NCI-H446 treated with DMSO at 0.1 percent for 48 hours (cell line): ENCODE measurements at regions not wholly inside any gene's neighbourhood (a gene's known extent, or its start where the extent isn't known, plus 50 kb on each side); places are given as distances from the start of the nearest gene placed in this dataset.
A peak's percentile ranks its signal among the peaks of the same experiment; 100 is the strongest.

Experiments used
- DNase-seq: peaks from one replicate; lab custom pipeline; 2025; lab: John Stamatoyannopoulos, UW

- DNase-seq, result no peak
Observed at GRCh38 chr18:45227001-45227742, 388.1 kb upstream of the SLC14A2 start.

GRCh38 chr18:45228796-45229388 lies 386.4 kb upstream of the SLC14A2 start:
- DNase-seq, result peak; percentile 32

GRCh38 chr18:45231617-45232016 lies 383.7 kb upstream of the SLC14A2 start:
- DNase-seq, result no peak

- DNase-seq, result no peak
Observed at GRCh38 chr18:45232061-45232460, 383.2 kb upstream of the SLC14A2 start.

- no peak for DNase-seq
Observed at GRCh38 chr18:45236676-45237075, 378.6 kb upstream of the SLC14A2 start.

GRCh38 chr18:45237343-45238098 lies 377.8 kb upstream of the SLC14A2 start:
- no peak for DNase-seq

- DNase-seq, result no peak
Observed at GRCh38 chr18:45241271-45241670, 374.0 kb upstream of the SLC14A2 start.

- no peak for DNase-seq
Observed at GRCh38 chr18:45241982-45242565, 373.2 kb upstream of the SLC14A2 start.

- DNase-seq, result no peak
Observed at GRCh38 chr18:45243340-45244110, 371.8 kb upstream of the SLC14A2 start.

GRCh38 chr18:45245091-45245511 lies 370.2 kb upstream of the SLC14A2 start:
- DNase-seq, result no peak

GRCh38 chr18:45248240-45248903 lies 366.9 kb upstream of the SLC14A2 start:
- no peak for DNase-seq

GRCh38 chr18:45249246-45249661 lies 366.0 kb upstream of the SLC14A2 start:
- DNase-seq, result no peak

- DNase-seq, result no peak
Observed at GRCh38 chr18:45250479-45250878, 364.8 kb upstream of the SLC14A2 start.

- no peak for DNase-seq
Observed at GRCh38 chr18:45251236-45251635, 364.0 kb upstream of the SLC14A2 start.

GRCh38 chr18:45252474-45252873 lies 362.8 kb upstream of the SLC14A2 start:
- DNase-seq, result no peak

GRCh38 chr18:45253056-45253565 lies 362.2 kb upstream of the SLC14A2 start:
- no peak for DNase-seq

GRCh38 chr18:45253973-45254708 lies 361.1 kb upstream of the SLC14A2 start:
- DNase-seq, result no peak

GRCh38 chr18:45254709-45255082 lies 360.6 kb upstream of the SLC14A2 start:
- DNase-seq, result no peak

GRCh38 chr18:45255197-45255890 lies 359.9 kb upstream of the SLC14A2 start:
- DNase-seq, result no peak

- no peak for DNase-seq
Observed at GRCh38 chr18:45260125-45260524, 355.2 kb upstream of the SLC14A2 start.
